ENCODE measurements at regions not wholly inside any gene's neighbourhood (a gene's known extent, or its start where the extent isn't known, plus 50 kb on each side); places are given as distances from the start of the nearest gene placed in this dataset.

- Histone ChIP-seq H3K4me3 (replicated peaks in 1 of 3) (no peak overlapping the region), H3K4me1 (no peaks in the 10 kb centered on the region), H3K36me3 (no peaks in the 10 kb centered on the region), H3K27ac (no peak overlapping the region), H3K9me3 (no peaks in the 10 kb centered on the region), H3K27me3 (no peaks in the 10 kb centered on the region)
- TF ChIP-seq CTCF (IDR thresholded peaks at IDR 0.05): no peak
- no peak for TF ChIP-seq POLR2A (IDR thresholded peaks at IDR 0.05)
- 53 to 67% methylated on average over 4 of the region's 4 CpGs for WGBS, 2 donors
- intact Hi-C loops (cut with DNase I): no loop called here
- no peak for DNase-seq
Measured at GRCh38 chr11:38402063-38402462, 1804.0 kb upstream of the RAG2 start.

DNA sequence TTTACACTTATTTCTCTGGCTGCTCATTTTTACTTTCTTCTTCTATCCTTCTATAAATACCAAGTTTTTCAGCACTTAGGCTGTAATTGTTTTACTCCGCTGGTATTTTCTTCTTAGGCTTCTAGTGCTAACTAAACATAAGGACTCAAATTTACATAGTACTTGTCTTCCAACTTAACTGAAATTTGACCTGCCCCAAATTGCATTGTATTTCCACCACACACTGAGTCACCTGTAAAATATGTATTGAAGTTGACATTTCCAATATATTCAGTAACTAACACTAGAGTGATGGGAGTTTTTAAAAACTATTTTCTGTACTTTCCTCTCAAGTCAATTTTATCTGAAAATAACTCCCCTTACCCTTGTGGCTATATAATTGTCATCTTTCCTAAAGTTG lies 1794.1 kb upstream of the RAG2 start:
- Histone ChIP-seq H3K36me3 (no peaks in the 10 kb centered on the region), H3K27me3 (no peaks in the 10 kb centered on the region), H3K9me3 (no peaks in the 10 kb centered on the region), H3K4me1 (no peaks in the 10 kb centered on the region), H3K4me3 (replicated peaks in 1 of 3) (no peak overlapping the region), H3K27ac (no peak overlapping the region)
- 52 to 55% methylated on average over 1 of the region's 1 CpG for WGBS, 2 donors
- no peak for DNase-seq
- intact Hi-C loops (cut with DNase I): no loop called here
- TF ChIP-seq CTCF (IDR thresholded peaks at IDR 0.05): no peak
- TF ChIP-seq POLR2A (IDR thresholded peaks at IDR 0.05): no peak

GRCh38 chr11:38384568-38384967 lies 1786.5 kb upstream of the RAG2 start:
- no peaks in the 10 kb centered on the region for H3K36me3 ChIP-seq
- H3K4me3 ChIP-seq (replicated peaks in 1 of 3): no peak overlapping the region
- no peaks in the 10 kb centered on the region for H3K4me1 ChIP-seq
- no peaks in the 10 kb centered on the region for H3K27me3 ChIP-seq
- intact Hi-C loops (cut with DNase I): no loop called here
- no peak overlapping the region for H3K27ac ChIP-seq
- no peak for DNase-seq
- no peaks in the 10 kb centered on the region for H3K9me3 ChIP-seq
- WGBS, 2 donors: 87 to 89% methylated on average over 4 of the region's 4 CpGs
- TF ChIP-seq CTCF (IDR thresholded peaks at IDR 0.05) (no peak), POLR2A (IDR thresholded peaks at IDR 0.05) (no peak)

DNA sequence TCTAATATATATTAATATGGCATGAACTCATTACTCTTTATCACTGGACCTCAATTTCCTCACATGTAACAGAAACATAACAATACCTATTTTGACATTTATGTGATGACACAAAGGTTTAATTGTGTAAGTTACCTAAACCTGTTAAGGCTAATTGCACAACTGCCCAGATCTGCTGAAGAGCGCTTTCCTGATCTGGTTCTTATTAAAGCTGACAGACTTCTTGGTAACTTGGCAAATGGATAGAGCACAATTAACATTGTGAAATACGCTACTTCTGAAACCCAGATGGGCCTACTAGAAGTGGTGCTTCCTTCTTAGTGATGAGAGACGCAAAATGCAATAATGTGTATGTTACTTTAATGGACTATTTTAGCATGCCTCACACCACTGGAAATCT lies 1767.2 kb upstream of the RAG2 start:
- intact Hi-C loops (cut with DNase I): no loop called here
- no peaks in the 10 kb centered on the region for H3K9me3 ChIP-seq
- H3K27me3 ChIP-seq: no peaks in the 10 kb centered on the region
- TF ChIP-seq POLR2A (IDR thresholded peaks at IDR 0.05) (no peak), CTCF (IDR thresholded peaks at IDR 0.05) (no peak)
- no peak for DNase-seq
- H3K36me3 ChIP-seq: no peaks in the 10 kb centered on the region
- WGBS, 2 donors: 91 to 93% methylated on average over 3 of the region's 3 CpGs
- no peaks in the 10 kb centered on the region for H3K4me1 ChIP-seq
- no peak overlapping the region for H3K27ac ChIP-seq
- H3K4me3 ChIP-seq (replicated peaks in 1 of 3): no peak overlapping the region

DNA sequence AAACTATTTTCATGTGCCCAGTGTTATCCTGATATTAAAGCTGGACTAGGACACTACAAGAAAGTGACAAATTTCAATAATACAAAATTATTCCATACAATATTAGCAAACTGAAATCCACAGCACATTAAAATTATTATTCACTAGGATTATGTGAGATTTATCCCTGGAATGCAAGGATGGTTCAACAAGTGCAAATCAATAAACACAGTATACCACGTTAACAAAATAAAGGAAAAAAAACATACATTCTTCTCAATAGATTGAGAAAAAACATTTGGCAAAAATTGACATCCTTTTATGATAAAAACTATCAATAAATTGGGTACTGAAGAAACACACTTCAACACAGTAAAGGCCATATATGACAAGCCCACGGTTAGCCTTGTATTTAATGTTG lies 1758.2 kb upstream of the RAG2 start:
- TF ChIP-seq CTCF (IDR thresholded peaks at IDR 0.05) (no peak), POLR2A (IDR thresholded peaks at IDR 0.05) (no peak)
- intact Hi-C loops (cut with DNase I): no loop called here
- Histone ChIP-seq H3K9me3 (no peaks in the 10 kb centered on the region), H3K4me3 (replicated peaks in 1 of 3) (no peak overlapping the region), H3K27ac (no peak overlapping the region), H3K27me3 (no peaks in the 10 kb centered on the region), H3K4me1 (no peaks in the 10 kb centered on the region), H3K36me3 (no peaks in the 10 kb centered on the region)
- no peak for DNase-seq
- WGBS, 2 donors: 84 to 89% methylated on average over 2 of the region's 2 CpGs
